K562 (cell line): ENCODE measurements at regions not wholly inside any gene's neighbourhood (a gene's known extent, or its start where the extent isn't known, plus 50 kb on each side); places are given as distances from the start of the nearest gene placed in this dataset.

Source experiments
- ATAC-seq: fragments of 200-7000 bp; cut with Tn5 transposase; 3 replicates; pipeline ENCODE4 v1.9.1; 2020; ENCODE audit warnings: moderate library complexity
- BruUV-seq: library from RNA; stranded (reverse); fragments of 400-500 nt; replicated peaks from 2 replicates; lab custom pipeline; 2021; lab: Mats Ljungman, UMichigan
- CTCF ChIA-PET: fragments of 300-600 bp; formaldehyde crosslinking; extraction: SDS; loops from one replicate; lab custom pipeline; 2021; ENCODE audit warnings: low intra/inter-chr PET ratio; lab: Yijun Ruan, JAX
- POLR2A ChIA-PET: fragments of 300-600, 350-650 bp; sonication (Branson Sonifier 250); formaldehyde crosslinking; extraction: SDS; loops from one replicate; lab custom pipeline; 2021; ENCODE audit warnings: antibody characterized with exemption, inconsistent platforms; lab: Yijun Ruan, JAX
- DNase-seq, 4 experiments: peaks; one replicate each; pipeline versions ENCODE4 v3.0.0 to v3.0.0-alpha.2; 2011 to 2018; ENCODE audit warnings: low spot score in 3 of 4, mixed read lengths in 3 of 4; ENCODE audit errors: extremely low read depth in 1 of 4
- FAIRE-seq: peaks from 2 replicates; lab custom pipeline; 2011; peaks lifted over from hg19 to GRCh38; lab: Jason Lieb, UNC
- H2AFZ ChIP-seq: 2 replicates; pipeline ENCODE4 v1.6.0; 2011; ENCODE audit warnings: low read depth, low read length, control low read depth, inconsistent platforms
- H3K27ac ChIP-seq: fragments of 200-600 bp; 3 replicates; pipeline ENCODE4 v1.8.0; 2011; ENCODE audit warnings: low read depth, mild to moderate bottlenecking, control low read depth, inconsistent platforms, low read length, moderate library complexity, mixed read lengths; ENCODE audit errors: extremely low read depth
- H3K27me3 ChIP-seq, 2 experiments: fragments of 300-600 bp in 1 of 2; 2 replicates in 1 of 2; 3 replicates in 1 of 2; pipeline versions ENCODE4 v1.6.0 to v1.8.0; 2011; ENCODE audit warnings: inconsistent platforms in 2 of 2, low read length in 2 of 2, mild to moderate bottlenecking in 1 of 2, mixed read lengths in 1 of 2, moderate library complexity in 1 of 2; ENCODE audit not compliant: control insufficient read depth in 2 of 2, insufficient read depth in 2 of 2
- H3K36me3 ChIP-seq: fragments of 300-600 bp; 3 replicates; pipeline ENCODE4 v1.8.0; 2011; ENCODE audit warnings: mild to moderate bottlenecking, low read length, inconsistent platforms; ENCODE audit not compliant: control insufficient read depth, insufficient read depth
- H3K4me1 ChIP-seq, 2 experiments: fragments of 200-600 bp in 1 of 2; replicated peaks in 1 of 2; 2 replicates in 1 of 2; 3 replicates in 1 of 2; pipeline versions ENCODE4 v1.5.1 to v1.8.0; 2011; ENCODE audit warnings: inconsistent platforms in 2 of 2, low read length in 2 of 2, mild to moderate bottlenecking in 1 of 2, mixed read lengths in 1 of 2, moderate library complexity in 1 of 2; ENCODE audit not compliant: control insufficient read depth in 2 of 2, insufficient read depth in 2 of 2
- H3K4me2 ChIP-seq: 2 replicates; pipeline ENCODE4 v1.6.1; 2011; ENCODE audit warnings: low read length, control low read depth, inconsistent platforms, mixed read lengths; ENCODE audit not compliant: insufficient read depth
- H3K4me3 ChIP-seq: fragments of 200-600 bp; sonication (generic), shearing (Covaris generic); 2 replicates; pipeline ENCODE4 v1.5.1; 2016; ENCODE audit warnings: control low read depth, inconsistent platforms
- H3K79me2 ChIP-seq: fragments of 200-600 bp; 3 replicates; pipeline ENCODE4 v1.8.0; 2011; ENCODE audit warnings: low read length, inconsistent platforms; ENCODE audit not compliant: control insufficient read depth, insufficient read depth
- H3K9ac ChIP-seq, 2 experiments: 2 replicates each; pipeline versions ENCODE4 v1.6.0 to v1.6.1; 2011; ENCODE audit warnings: low read depth in 2 of 2, low read length in 2 of 2, control low read depth in 1 of 2, inconsistent platforms in 1 of 2, mild to moderate bottlenecking in 1 of 2, mixed read lengths in 1 of 2; ENCODE audit not compliant: insufficient read depth in 1 of 2
- H3K9me1 ChIP-seq: one replicate; pipeline ENCODE4 v1.6.0; 2011; ENCODE audit warnings: inconsistent platforms, mild to moderate bottlenecking, low read length, moderate library complexity; ENCODE audit not compliant: control insufficient read depth, insufficient read depth
- H3K9me3 ChIP-seq: replicated peaks from 2 replicates; pipeline ENCODE4 v1.5.1; 2011; ENCODE audit warnings: low read depth, low read length, inconsistent platforms; ENCODE audit not compliant: control insufficient read depth, insufficient read depth
- H4K20me1 ChIP-seq: replicated peaks from 2 replicates; pipeline ENCODE4 v1.6.1; 2011; ENCODE audit warnings: low read length, inconsistent platforms, mixed read lengths; ENCODE audit not compliant: control insufficient read depth, insufficient read depth
- ATF3 ChIP-seq, 2 experiments: fragments of 450-650 bp in 1 of 2; sonication (generic) in 1 of 2; formaldehyde crosslinking in 1 of 2; IDR thresholded peaks in 1 of 2; conservative IDR thresholded peaks in 1 of 2; 2 replicates each; pipeline versions ENCODE4 v1.6.1 to v1.8.1; 2016 to 2023; ENCODE audit warnings: mild to moderate bottlenecking in 2 of 2, moderate library complexity in 2 of 2, inconsistent platforms in 1 of 2, missing genetic modification reagents in 1 of 2
- BCL6 ChIP-seq: fragments of 250-450 bp; sonication (Bioruptor Pico); IDR thresholded peaks from 2 replicates; pipeline ENCODE4 v1.4.0; 2020
- CEBPZ ChIP-seq: fragments of 150-350 bp; IDR thresholded peaks from 2 replicates; pipeline ENCODE4 v1.6.1; 2014; ENCODE audit warnings: low read depth, mild to moderate bottlenecking, low read length, borderline replicate concordance
- GABPA ChIP-seq: fragments of 200-800 bp; sonication (Bioruptor generic); conservative IDR thresholded peaks from 2 replicates; pipeline ENCODE4 v1.6.1; 2016; ENCODE audit warnings: low read depth, missing genetic modification characterization, missing compliant biosample characterization
- MCM2 ChIP-seq: fragments of 450-650 bp; IDR thresholded peaks from 2 replicates; pipeline ENCODE4 v1.6.1; 2017; ENCODE audit warnings: low read depth, mild to moderate bottlenecking
- MCM3 ChIP-seq: fragments of 450-650 bp; IDR thresholded peaks from 2 replicates; pipeline ENCODE4 v1.6.1; 2016
- POLR2B ChIP-seq: fragments of 450-650 bp; IDR thresholded peaks from 2 replicates; pipeline ENCODE4 v1.6.1; 2018; ENCODE audit warnings: low read depth; ENCODE audit not compliant: partially characterized antibody
- RAD51 ChIP-seq: fragments of 450-650 bp; IDR thresholded peaks from 2 replicates; pipeline ENCODE4 v1.7.1; 2016; ENCODE audit warnings: low read depth, mild to moderate bottlenecking, borderline replicate concordance
- RNF219 ChIP-seq: fragments of 250-450 bp; sonication (Bioruptor Pico); IDR thresholded peaks from 2 replicates; pipeline ENCODE4 v1.5.0; 2022; ENCODE audit warnings: mild to moderate bottlenecking
- SIN3B ChIP-seq: fragments of 450-650 bp; IDR thresholded peaks from 2 replicates; pipeline ENCODE4 v1.6.1; 2017; ENCODE audit warnings: low read depth, mild to moderate bottlenecking, moderate library complexity
- TCFL5 ChIP-seq: fragments of 250-450 bp; sonication (Bioruptor Pico); conservative IDR thresholded peaks from 2 replicates; pipeline ENCODE4 v1.6.1; 2021; ENCODE audit warnings: mild to moderate bottlenecking, moderate library complexity, matching md5 sums
- ZNF140 ChIP-seq: fragments of 250-450 bp; sonication (Bioruptor Pico); IDR thresholded peaks from 2 replicates; pipeline ENCODE4 v1.8.0; 2021; ENCODE audit warnings: moderate library complexity, mild to moderate bottlenecking, inconsistent platforms
- WGBS: fragments of 100-300 bp; shearing (Covaris generic); methylation state at CpG from one replicate; pipeline ENCODE4 v1.1.6; 2016; ENCODE audit warnings: low coverage, mixed read lengths; ENCODE audit not compliant: insufficient coverage; ENCODE audit errors: missing lambda C conversion rate; 5-methylcytosine and 5-hydroxymethylcytosine counted together
- in situ Hi-C: fragments of 300-500 bp; cut with MboI; formaldehyde crosslinking; loops from 4 replicates; pipeline ENCODE4 v1.15.0; 2018; ENCODE audit warnings: inconsistent platforms, mixed read lengths
- intact Hi-C: fragments of 100-400 bp; cut with micrococcal nuclease; formaldehyde crosslinking; loops from 2 replicates; pipeline ENCODE4 v1.14.2; 2022

- TF ChIP-seq CEBPZ (no peak), POLR2B (no peak)
These were observed 71.5 kb downstream of the KCTD15 start (continued) for GRCh38 chr19:33868076-33868735.

- no TSS peak for BruUV-seq
- Histone ChIP-seq H3K27me3 (peaks cover 13 to 15% of the 10 kb centered on the region in 2 experiments; a peak in 3 of 5 replicates), H3K36me3 (no peaks in the 10 kb centered on the region), H3K4me1 (no peaks in the 10 kb centered on the region), H3K4me2 (no peak overlapping the region), H3K79me2 (no peaks in the 10 kb centered on the region), H3K9me1 (no peaks in the 10 kb centered on the region), H3K9me3 (no peaks in the 10 kb centered on the region), H2AFZ (no peak overlapping the region), H3K27ac (no peak overlapping the region), H4K20me1 (0 out of 2 replicates have a peak, but pooled peaks cover 3% of the 10 kb centered on the region), H3K9ac (peak overlapping the region in 1 of 2 experiments; percentile 14; a peak in 1 of 4 replicates), H3K4me3 (no peak overlapping the region)
- WGBS, result under 1% methylated on average over 21 of the region's 21 CpGs
- ChIA-PET CTCF (no interaction called here), POLR2A (interaction anchor here (0.6 kb wide), 1 partner anchor 72 kb away, joined by 3 read pairs; the partner anchor contains the start of gene KCTD15)
- FAIRE-seq (no peak), DNase-seq (no peak), ATAC-seq (peak; percentile 48)
- in situ Hi-C loops, result no loop called here
- intact Hi-C loops, result no loop called here
- TF ChIP-seq MCM2, result no peak
- no peak for TF ChIP-seq GABPA (tag)
- TF ChIP-seq ZNF140 (CRISPR knock-in tag), result no peak
- no peak for TF ChIP-seq BCL6
- TF ChIP-seq MCM3, result no peak
- no peak for TF ChIP-seq RAD51
- no peak for TF ChIP-seq ATF3 (IDR thresholded peaks at IDR 0.05)
- TF ChIP-seq ATF3 (CRISPR knock-in tag; conservative IDR thresholded peaks at IDR 0.05), result no peak
- TF ChIP-seq TCFL5, result no peak
- TF ChIP-seq RNF219 (CRISPR knock-in tag), result no peak
- TF ChIP-seq SIN3B, result no peak
These were observed 72.2 kb downstream of the KCTD15 start for GRCh38 chr19:33868788-33869412.
